H54 (cell line): ENCODE measurements at regions not wholly inside any gene's neighbourhood (a gene's known extent, or its start where the extent isn't known, plus 50 kb on each side); places are given as distances from the start of the nearest gene placed in this dataset.
"Not testable (repeated sequence)": the region's sequence is repeated elsewhere in the genome, so short reads cannot be mapped to it uniquely, and the experiment has no call there.

ENCODE experiments used
- DNase-seq: peaks from one replicate; pipeline ENCODE4 v3.0.0; 2011; ENCODE audit warnings: low spot score, mixed read lengths; ENCODE audit not compliant: insufficient read length
- FAIRE-seq: peaks from 3 replicates; lab custom pipeline; 2011; peaks lifted over from hg19 to GRCh38; lab: Jason Lieb, UNC
- POLR2A ChIP-seq: IDR thresholded peaks from 2 replicates; pipeline ENCODE4 v1.6.1; 2011; ENCODE audit warnings: low read depth, mild to moderate bottlenecking, low read length

GRCh38 chr12:47491516-47492305 lies 214.1 kb downstream of the RPAP3 start:
- TF ChIP-seq POLR2A = no peak
- no peak for FAIRE-seq

GRCh38 chr12:47488888-47489287 lies 216.9 kb downstream of the RPAP3 start:
- no peak for DNase-seq
- TF ChIP-seq POLR2A = no peak
- FAIRE-seq = no peak

More at GRCh38 chr12:47491516-47492305, 214.1 kb downstream of the RPAP3 start:
- no peak for DNase-seq

GRCh38 chr12:47481041-47481440 lies 224.8 kb downstream of the RPAP3 start:
- TF ChIP-seq POLR2A = no peak
- DNase-seq (no peak), FAIRE-seq (no peak)

GRCh38 chr12:47478426-47478825 lies 227.4 kb downstream of the RPAP3 start:
- no peak for DNase-seq
- TF ChIP-seq POLR2A = no peak
- no peak for FAIRE-seq

GRCh38 chr12:47473091-47473490 lies 232.7 kb downstream of the RPAP3 start:
- DNase-seq (no peak), FAIRE-seq (no peak)
- TF ChIP-seq POLR2A = no peak

- FAIRE-seq, DNase-seq: not testable (repeated sequence)
Measured at GRCh38 chr12:47470349-47470748, 235.5 kb downstream of the RPAP3 start.

- not testable (repeated sequence) for FAIRE-seq
Measured at GRCh38 chr12:47463918-47464317, 241.9 kb downstream of the RPAP3 start.

GRCh38 chr12:47458279-47458678 lies 247.6 kb downstream of the RPAP3 start:
- FAIRE-seq (no peak), DNase-seq (peak; percentile 1)
- no peak for TF ChIP-seq POLR2A

More at GRCh38 chr12:47463918-47464317, 241.9 kb downstream of the RPAP3 start:
- DNase-seq = not testable (repeated sequence)

GRCh38 chr12:47449797-47450196 lies 256.0 kb downstream of the RPAP3 start:
- DNase-seq = no peak
- no peak for FAIRE-seq
- no peak for TF ChIP-seq POLR2A

GRCh38 chr12:47442310-47442709 lies 263.5 kb downstream of the RPAP3 start:
- DNase-seq (no peak), FAIRE-seq (no peak)
- TF ChIP-seq POLR2A = no peak

GRCh38 chr12:47441490-47441889 lies 264.3 kb downstream of the RPAP3 start:
- FAIRE-seq = no peak
- no peak for DNase-seq
- no peak for TF ChIP-seq POLR2A

- FAIRE-seq = no peak
- no peak for TF ChIP-seq POLR2A
Measured at GRCh38 chr12:47438175-47438574, 267.7 kb downstream of the RPAP3 start.

GRCh38 chr12:47437570-47437969 lies 268.3 kb downstream of the RPAP3 start:
- DNase-seq (no peak), FAIRE-seq (no peak)
- TF ChIP-seq POLR2A = no peak

More at GRCh38 chr12:47438175-47438574, 267.7 kb downstream of the RPAP3 start:
- DNase-seq = no peak

GRCh38 chr12:47433876-47434275 lies 272.0 kb downstream of the RPAP3 start:
- FAIRE-seq (no peak), DNase-seq (no peak)
- TF ChIP-seq POLR2A = no peak

GRCh38 chr12:47426678-47427309 lies 279.0 kb downstream of the RPAP3 start:
- not testable (repeated sequence) for DNase-seq

More at GRCh38 chr12:47426678-47427309, 279.0 kb downstream of the RPAP3 start:
- FAIRE-seq = not testable (repeated sequence)
